SK-N-SH treated with all-trans-retinoic acid at 6 μM for 48 hours (cell line): ENCODE measurements at regions not wholly inside any gene's neighbourhood (a gene's known extent, or its start where the extent isn't known, plus 50 kb on each side); places are given as distances from the start of the nearest gene placed in this dataset.

Experiments
- ATAC-seq: fragments of 200-7000 bp; cut with Tn5 transposase; 3 replicates; pipeline ENCODE4 v1.9.1; 2020; ENCODE audit warnings: mild to moderate bottlenecking, moderate library complexity
- ARNTL ChIP-seq: fragments of 450-650 bp; formaldehyde crosslinking; IDR thresholded peaks from 2 replicates; pipeline ENCODE4 v1.5.0; 2020; ENCODE audit warnings: low read depth, mild to moderate bottlenecking, moderate library complexity, borderline replicate concordance
- BACH2 ChIP-seq: fragments of 250-450 bp; sonication (Bioruptor Pico); IDR thresholded peaks from 2 replicates; pipeline ENCODE4 v1.9.0; 2021; ENCODE audit warnings: mild to moderate bottlenecking, borderline replicate concordance
- CSDC2 ChIP-seq: fragments of 250-450 bp; sonication (Bioruptor Pico); IDR thresholded peaks from 2 replicates; pipeline ENCODE4 v1.5.0; 2020; ENCODE audit warnings: mild to moderate bottlenecking, moderate library complexity
- CSRNP3 ChIP-seq: fragments of 250-450 bp; sonication (Bioruptor Pico); IDR thresholded peaks from 2 replicates; pipeline ENCODE4 v1.5.1; 2021; ENCODE audit warnings: mild to moderate bottlenecking, moderate library complexity
- GLIS3 ChIP-seq: fragments of 250-450 bp; sonication (Bioruptor Pico); IDR thresholded peaks from 2 replicates; pipeline ENCODE4 v1.5.0; 2020; ENCODE audit warnings: mild to moderate bottlenecking, moderate library complexity
- ISL1 ChIP-seq: fragments of 250-450 bp; sonication (Bioruptor Pico); IDR thresholded peaks from 2 replicates; pipeline ENCODE4 v2.1.2; 2022; ENCODE audit warnings: mild to moderate bottlenecking, moderate library complexity
- OSR1 ChIP-seq: fragments of 250-450 bp; sonication (Bioruptor Pico); IDR thresholded peaks from 2 replicates; pipeline ENCODE4 v1.8.0; 2022; ENCODE audit warnings: moderate library complexity, mild to moderate bottlenecking, inconsistent platforms
- PPARA ChIP-seq: fragments of 250-450 bp; sonication (Bioruptor Pico); IDR thresholded peaks from 2 replicates; pipeline ENCODE4 v1.5.0; 2020; ENCODE audit warnings: mild to moderate bottlenecking, borderline replicate concordance
- TCF4 ChIP-seq: fragments of 250-450 bp; sonication (Bioruptor Pico); IDR thresholded peaks from 2 replicates; pipeline ENCODE4 v1.8.0; 2021; ENCODE audit warnings: mild to moderate bottlenecking, moderate library complexity, borderline replicate concordance
- TOX ChIP-seq: fragments of 250-450 bp; sonication (Bioruptor Pico); IDR thresholded peaks from 2 replicates; pipeline ENCODE4 v1.8.0; 2021; ENCODE audit warnings: mild to moderate bottlenecking, moderate library complexity, borderline replicate concordance
- TSHZ2 ChIP-seq: fragments of 250-450 bp; sonication (Bioruptor Pico); IDR thresholded peaks from 2 replicates; pipeline ENCODE4 v1.5.0; 2020; ENCODE audit warnings: mild to moderate bottlenecking, moderate library complexity
- ZC3H10 ChIP-seq: fragments of 250-450 bp; sonication (Bioruptor Pico); IDR thresholded peaks from 2 replicates; pipeline ENCODE4 v1.5.1; 2021; ENCODE audit warnings: mild to moderate bottlenecking, moderate library complexity
- ZFP3 ChIP-seq: fragments of 250-450 bp; sonication (Bioruptor Pico); IDR thresholded peaks from 2 replicates; pipeline ENCODE4 v1.5.0; 2020; ENCODE audit warnings: mild to moderate bottlenecking, moderate library complexity
- ZFP30 ChIP-seq: fragments of 450-650 bp; formaldehyde crosslinking; IDR thresholded peaks from 2 replicates; pipeline ENCODE4 v1.5.0; 2022; ENCODE audit warnings: mild to moderate bottlenecking, moderate library complexity
- ZNF565 ChIP-seq: fragments of 450-650 bp; formaldehyde crosslinking; conservative IDR thresholded peaks from 2 replicates; pipeline ENCODE4 v1.5.0; 2020; ENCODE audit warnings: low read depth, mild to moderate bottlenecking, moderate library complexity
- ZNF8 ChIP-seq: fragments of 450-650 bp; formaldehyde crosslinking; IDR thresholded peaks from 2 replicates; pipeline ENCODE4 v1.5.0; 2020; ENCODE audit warnings: mild to moderate bottlenecking, moderate library complexity
- TF ChIP-seq, protein P1 (sequence below): fragments of 250-450 bp; sonication (Bioruptor Pico); IDR thresholded peaks from 2 replicates; pipeline ENCODE4 v1.8.0; 2020; ENCODE audit warnings: mild to moderate bottlenecking, moderate library complexity, borderline replicate concordance
- TF ChIP-seq, protein P2 (sequence below): fragments of 250-450 bp; sonication (Bioruptor Pico); IDR thresholded peaks from 2 replicates; pipeline ENCODE4 v1.5.1; 2020; ENCODE audit warnings: low read depth, mild to moderate bottlenecking, moderate library complexity
- TF ChIP-seq, protein P3 (sequence below): fragments of 250-450 bp; sonication (Bioruptor Pico); IDR thresholded peaks from 2 replicates; pipeline ENCODE4 v1.8.0; 2021; ENCODE audit warnings: low read depth, mild to moderate bottlenecking, moderate library complexity, borderline replicate concordance

DNA sequence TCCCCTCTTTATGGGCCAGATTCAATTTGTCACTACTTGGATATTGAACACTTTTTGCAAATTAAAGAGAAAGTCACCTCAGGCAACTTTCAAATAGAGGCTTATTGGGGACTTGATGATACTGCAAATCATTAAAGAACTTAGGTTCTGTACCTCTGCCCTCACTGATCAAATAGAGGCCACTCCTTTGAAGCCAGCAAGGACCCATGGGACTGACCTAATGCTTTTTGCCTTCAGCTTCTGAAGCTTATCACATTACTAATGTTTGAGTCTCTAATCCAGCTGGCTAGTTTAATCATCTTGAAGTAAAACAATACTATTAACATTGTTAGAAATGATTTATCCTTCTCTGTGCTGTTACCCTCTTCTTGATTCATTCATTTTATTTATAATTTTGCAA lies 93.0 kb upstream of the ZNF800 start:
- ATAC-seq, result no peak
- TF ChIP-seq GLIS3 (CRISPR knock-in tag) (no peak), OSR1 (CRISPR knock-in tag) (no peak), ZFP3 (CRISPR knock-in tag) (no peak)
- TF ChIP-seq, protein P1, sequence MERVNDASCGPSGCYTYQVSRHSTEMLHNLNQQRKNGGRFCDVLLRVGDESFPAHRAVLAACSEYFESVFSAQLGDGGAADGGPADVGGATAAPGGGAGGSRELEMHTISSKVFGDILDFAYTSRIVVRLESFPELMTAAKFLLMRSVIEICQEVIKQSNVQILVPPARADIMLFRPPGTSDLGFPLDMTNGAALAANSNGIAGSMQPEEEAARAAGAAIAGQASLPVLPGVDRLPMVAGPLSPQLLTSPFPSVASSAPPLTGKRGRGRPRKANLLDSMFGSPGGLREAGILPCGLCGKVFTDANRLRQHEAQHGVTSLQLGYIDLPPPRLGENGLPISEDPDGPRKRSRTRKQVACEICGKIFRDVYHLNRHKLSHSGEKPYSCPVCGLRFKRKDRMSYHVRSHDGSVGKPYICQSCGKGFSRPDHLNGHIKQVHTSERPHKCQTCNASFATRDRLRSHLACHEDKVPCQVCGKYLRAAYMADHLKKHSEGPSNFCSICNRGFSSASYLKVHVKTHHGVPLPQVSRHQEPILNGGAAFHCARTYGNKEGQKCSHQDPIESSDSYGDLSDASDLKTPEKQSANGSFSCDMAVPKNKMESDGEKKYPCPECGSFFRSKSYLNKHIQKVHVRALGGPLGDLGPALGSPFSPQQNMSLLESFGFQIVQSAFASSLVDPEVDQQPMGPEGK, result no peak

GRCh38 chr7:127484954-127485353 lies 92.4 kb upstream of the ZNF800 start:
- ATAC-seq, result no peak
- TF ChIP-seq ZFP30, result no peak
- TF ChIP-seq CSRNP3 (CRISPR knock-in tag), result no peak

DNA sequence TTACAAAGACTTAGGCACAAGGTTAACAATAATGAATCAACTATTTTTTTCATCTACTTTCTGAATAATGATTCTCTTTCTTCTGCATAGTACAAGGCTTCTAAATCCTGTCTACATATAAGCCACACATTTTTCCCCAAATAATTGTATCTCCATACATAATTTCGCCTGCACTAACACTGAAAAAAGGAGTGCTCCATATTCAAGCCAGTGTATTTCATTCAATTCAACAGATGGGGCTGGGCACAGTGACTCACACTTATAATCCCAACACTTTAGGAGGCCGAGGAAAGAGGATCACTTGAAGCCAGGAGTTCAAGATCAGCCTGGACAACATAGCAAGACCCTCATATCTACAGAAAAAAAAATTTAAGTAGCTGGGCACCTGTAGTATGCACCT lies 86.0 kb upstream of the ZNF800 start:
- TF ChIP-seq, protein P2, sequence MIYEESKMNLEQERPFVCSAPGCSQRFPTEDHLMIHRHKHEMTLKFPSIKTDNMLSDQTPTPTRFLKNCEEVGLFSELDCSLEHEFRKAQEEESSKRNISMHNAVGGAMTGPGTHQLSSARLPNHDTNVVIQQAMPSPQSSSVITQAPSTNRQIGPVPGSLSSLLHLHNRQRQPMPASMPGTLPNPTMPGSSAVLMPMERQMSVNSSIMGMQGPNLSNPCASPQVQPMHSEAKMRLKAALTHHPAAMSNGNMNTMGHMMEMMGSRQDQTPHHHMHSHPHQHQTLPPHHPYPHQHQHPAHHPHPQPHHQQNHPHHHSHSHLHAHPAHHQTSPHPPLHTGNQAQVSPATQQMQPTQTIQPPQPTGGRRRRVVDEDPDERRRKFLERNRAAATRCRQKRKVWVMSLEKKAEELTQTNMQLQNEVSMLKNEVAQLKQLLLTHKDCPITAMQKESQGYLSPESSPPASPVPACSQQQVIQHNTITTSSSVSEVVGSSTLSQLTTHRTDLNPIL (CRISPR knock-in tag), result no peak
- TF ChIP-seq GLIS3 (CRISPR knock-in tag) (no peak), ZNF8 (CRISPR knock-in tag) (no peak), BACH2 (no peak), PPARA (CRISPR knock-in tag) (no peak), ISL1 (no peak), ZNF565 (CRISPR knock-in tag) (no peak), TOX (CRISPR knock-in tag) (no peak), ZFP30 (no peak), ZFP3 (CRISPR knock-in tag) (no peak), CSDC2 (CRISPR knock-in tag) (no peak), ARNTL (no peak), ZC3H10 (CRISPR knock-in tag) (no peak)
- TF ChIP-seq, protein P1, result no peak
- no peak for ATAC-seq

DNA sequence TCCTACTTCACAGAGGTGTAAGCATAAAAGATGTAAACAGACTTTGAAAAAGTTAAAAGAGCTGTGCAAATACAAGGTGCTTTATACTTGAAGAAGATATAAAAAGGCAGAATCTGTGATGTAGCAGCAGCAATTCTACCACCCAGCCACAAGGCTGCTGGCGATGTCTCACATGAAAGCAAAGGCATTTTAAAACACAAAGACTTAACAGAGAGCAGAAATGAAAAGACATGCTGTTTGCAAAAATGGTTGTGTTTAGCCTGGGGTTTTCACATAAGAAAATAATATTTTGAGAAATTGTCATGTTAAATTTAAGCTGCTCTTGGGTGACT lies 85.5 kb upstream of the ZNF800 start:
- TF ChIP-seq, protein P3, sequence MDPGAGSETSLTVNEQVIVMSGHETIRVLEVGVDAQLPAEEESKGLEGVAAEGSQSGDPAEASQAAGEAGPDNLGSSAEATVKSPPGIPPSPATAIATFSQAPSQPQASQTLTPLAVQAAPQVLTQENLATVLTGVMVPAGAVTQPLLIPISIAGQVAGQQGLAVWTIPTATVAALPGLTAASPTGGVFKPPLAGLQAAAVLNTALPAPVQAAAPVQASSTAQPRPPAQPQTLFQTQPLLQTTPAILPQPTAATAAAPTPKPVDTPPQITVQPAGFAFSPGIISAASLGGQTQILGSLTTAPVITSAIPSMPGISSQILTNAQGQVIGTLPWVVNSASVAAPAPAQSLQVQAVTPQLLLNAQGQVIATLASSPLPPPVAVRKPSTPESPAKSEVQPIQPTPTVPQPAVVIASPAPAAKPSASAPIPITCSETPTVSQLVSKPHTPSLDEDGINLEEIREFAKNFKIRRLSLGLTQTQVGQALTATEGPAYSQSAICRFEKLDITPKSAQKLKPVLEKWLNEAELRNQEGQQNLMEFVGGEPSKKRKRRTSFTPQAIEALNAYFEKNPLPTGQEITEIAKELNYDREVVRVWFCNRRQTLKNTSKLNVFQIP, result no peak
- TF ChIP-seq TSHZ2 (CRISPR knock-in tag) (no peak), CSDC2 (CRISPR knock-in tag) (no peak), GLIS3 (CRISPR knock-in tag) (no peak), ZC3H10 (CRISPR knock-in tag) (no peak), ARNTL (no peak), TCF4 (CRISPR knock-in tag) (no peak), ZFP3 (CRISPR knock-in tag) (no peak), ISL1 (no peak)
- TF ChIP-seq, protein P1, result no peak
- TF ChIP-seq, protein P2 (CRISPR knock-in tag), result no peak
- TF ChIP-seq, all 23 proteins: peak for 0
- ATAC-seq, result peak; percentile 33; the same call in 1 of the 3 replicates
